Epithelial cell of esophagus (primary cell): ENCODE measurements at regions not wholly inside any gene's neighbourhood (a gene's known extent, or its start where the extent isn't known, plus 50 kb on each side); places are given as distances from the start of the nearest gene placed in this dataset.

Experiments used
- DNase-seq: peaks from one replicate; pipeline ENCODE4 v3.0.0; 2010; ENCODE audit warnings: low read depth
- H3K4me3 ChIP-seq: 2 replicates; pipeline ENCODE4 v1.5.1; 2011; ENCODE audit warnings: mild to moderate bottlenecking, low read length, control low read depth
- TF ChIP-seq, protein P1 (sequence below): IDR thresholded peaks from 2 replicates; pipeline ENCODE4 v1.5.1; 2011; ENCODE audit warnings: low read depth, mild to moderate bottlenecking, low read length, control low read depth, inconsistent platforms; ENCODE audit not compliant: insufficient read depth; ENCODE audit errors: missing control alignments

DNA sequence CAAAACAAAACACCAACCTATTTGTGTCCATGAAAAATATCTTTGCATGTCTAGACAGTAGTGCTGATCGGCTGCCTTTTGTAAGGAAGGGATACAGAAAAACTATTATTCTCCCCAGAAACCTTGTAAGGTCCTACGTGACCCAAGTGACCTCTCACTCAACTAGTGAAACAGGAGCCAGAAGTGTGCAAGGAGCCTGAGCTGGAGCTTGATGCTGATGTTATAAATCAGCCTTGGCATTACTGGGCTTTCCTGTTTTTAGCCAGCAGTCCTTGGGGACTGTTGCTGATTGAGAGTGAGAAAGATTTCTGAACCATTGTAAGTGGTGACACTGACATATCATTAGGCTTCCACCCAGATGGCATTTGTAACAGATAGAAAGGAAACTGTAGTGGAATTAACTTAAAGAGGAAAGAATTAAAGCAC, 100.8 kb upstream of the LIMCH1 start:
- TF ChIP-seq, protein P1, sequence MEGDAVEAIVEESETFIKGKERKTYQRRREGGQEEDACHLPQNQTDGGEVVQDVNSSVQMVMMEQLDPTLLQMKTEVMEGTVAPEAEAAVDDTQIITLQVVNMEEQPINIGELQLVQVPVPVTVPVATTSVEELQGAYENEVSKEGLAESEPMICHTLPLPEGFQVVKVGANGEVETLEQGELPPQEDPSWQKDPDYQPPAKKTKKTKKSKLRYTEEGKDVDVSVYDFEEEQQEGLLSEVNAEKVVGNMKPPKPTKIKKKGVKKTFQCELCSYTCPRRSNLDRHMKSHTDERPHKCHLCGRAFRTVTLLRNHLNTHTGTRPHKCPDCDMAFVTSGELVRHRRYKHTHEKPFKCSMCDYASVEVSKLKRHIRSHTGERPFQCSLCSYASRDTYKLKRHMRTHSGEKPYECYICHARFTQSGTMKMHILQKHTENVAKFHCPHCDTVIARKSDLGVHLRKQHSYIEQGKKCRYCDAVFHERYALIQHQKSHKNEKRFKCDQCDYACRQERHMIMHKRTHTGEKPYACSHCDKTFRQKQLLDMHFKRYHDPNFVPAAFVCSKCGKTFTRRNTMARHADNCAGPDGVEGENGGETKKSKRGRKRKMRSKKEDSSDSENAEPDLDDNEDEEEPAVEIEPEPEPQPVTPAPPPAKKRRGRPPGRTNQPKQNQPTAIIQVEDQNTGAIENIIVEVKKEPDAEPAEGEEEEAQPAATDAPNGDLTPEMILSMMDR = no peak
- no peak overlapping the region for H3K4me3 ChIP-seq
- DNase-seq = no peak

DNA sequence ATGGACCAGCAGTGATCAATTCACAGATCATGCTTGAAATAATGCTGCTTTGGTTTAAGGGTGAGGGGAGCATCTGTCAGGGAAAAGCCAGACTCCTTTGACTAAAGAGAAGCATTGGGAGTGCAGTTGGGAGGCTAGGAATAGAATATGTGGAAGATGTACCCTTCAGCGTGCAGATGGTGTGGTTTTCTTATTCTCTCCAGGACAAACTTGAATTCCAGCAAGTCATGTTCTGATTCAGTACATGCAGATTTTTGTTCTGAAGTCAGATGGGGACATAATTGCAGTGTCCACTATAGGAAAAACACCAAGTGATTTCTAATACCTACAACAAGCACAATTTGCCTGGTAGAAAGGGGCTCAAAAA, 99.0 kb upstream of the LIMCH1 start:
- H3K4me3 ChIP-seq = no peak overlapping the region
- TF ChIP-seq, protein P1 = no peak
- DNase-seq = no peak

DNA sequence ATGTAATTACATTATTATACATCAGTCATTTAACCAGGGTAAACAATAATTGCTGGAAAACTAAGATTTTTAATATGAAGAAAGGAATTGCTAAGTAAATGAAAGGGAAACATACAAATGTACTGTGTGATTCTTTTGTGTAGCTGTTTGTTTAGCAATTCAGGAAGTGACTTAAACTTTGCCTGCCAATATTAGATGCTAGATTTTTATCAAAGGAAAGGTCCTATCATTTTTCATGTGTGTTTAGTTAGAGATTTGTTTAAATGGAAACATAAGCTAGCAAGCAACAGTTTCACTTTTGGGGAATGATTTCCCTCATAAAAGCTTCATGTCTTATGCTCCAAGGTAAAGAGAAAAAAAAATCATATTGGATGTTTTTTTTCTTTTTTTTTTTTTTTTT, 95.1 kb upstream of the LIMCH1 start:
- TF ChIP-seq, protein P1 = no peak
- H3K4me3 ChIP-seq = no peak overlapping the region
- DNase-seq = no peak

DNA sequence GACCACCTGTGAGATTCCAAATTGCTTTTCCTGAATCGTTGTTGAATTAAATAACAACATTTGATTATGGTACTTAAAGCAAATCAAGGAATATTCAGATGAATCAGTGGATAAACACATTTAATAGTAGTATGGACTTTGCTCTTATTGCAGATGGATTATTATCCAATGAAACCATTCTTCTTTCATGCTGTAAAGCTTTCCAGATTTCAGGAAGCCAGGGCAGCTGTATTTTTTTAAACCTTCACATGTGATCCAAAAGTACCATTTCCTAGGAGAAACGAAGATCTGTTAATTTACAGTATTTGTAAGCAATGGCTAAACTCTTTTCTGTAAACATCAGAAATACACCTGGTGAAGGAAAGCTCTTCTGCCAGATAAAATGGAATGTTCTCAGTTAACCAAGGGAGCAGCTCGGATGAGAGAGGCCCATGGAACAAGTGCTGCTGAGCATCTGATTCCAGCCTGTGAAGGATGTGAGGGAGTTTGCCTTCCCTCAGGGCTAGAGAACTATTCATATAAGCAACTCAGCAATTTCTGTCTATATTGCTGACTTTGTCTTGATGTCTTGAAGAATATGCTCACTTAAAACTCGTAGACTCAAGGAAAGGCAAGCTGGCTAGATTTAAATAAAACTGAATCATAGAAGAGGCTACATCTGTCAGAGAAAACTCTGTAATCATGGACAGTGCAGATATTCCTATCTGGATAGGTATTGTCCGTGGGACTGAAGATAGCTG, 94.4 kb upstream of the LIMCH1 start:
- no peak for DNase-seq
- TF ChIP-seq, protein P1 = no peak
- no peak overlapping the region for H3K4me3 ChIP-seq

DNA sequence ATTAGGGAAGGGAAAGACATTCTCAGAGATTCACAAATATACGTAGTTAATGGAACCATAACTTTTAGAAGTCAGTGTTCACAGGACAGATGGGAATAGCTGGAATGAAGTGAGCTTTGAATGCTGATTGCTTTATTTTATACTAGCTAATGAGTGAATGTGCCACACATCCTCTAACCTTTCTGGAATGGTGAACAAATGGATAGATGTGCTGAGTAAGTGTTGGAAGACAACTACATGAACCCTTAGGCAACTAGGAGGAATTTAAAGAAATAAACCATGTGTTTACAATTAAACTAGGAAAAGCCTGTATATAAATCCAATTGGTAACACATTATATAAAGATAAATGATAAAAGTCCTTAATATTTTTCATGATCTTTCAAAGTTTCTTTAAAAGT, 91.6 kb upstream of the LIMCH1 start:
- no peak overlapping the region for H3K4me3 ChIP-seq
- DNase-seq = no peak
- TF ChIP-seq, protein P1 = no peak

DNA sequence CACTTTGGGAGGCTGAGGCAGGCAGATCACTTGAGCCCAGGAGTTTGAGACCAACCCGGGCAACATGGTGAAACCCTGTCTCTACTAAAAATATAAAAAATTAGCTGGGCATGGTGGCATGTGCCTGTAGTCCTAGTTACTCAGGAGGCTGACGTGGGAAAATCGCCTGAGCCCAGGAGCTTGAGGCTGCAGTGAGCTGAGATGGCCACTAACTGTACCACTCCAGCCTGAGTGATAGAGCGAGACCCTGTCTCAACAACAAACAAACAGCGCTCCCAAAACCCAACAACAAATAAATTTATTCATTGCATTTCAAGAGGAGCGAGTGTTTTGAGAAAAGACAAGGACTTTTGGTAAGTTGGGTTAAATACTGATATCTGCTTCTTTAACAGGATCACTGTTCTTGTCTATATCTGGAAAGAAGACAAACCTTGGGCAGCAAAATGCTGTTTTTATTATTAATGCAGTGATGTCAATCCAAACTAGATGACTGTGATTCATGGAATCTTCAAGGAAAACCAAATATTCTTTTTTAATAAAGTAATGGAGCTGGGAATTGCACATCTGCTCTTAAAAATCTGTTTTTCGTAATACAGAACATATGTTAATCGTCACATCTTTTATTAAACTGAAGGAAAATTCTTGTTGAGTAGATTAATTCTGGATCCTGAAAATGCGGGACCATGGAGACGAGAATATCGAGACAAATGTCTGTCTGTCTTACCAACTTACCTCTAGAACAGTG, 90.8 kb upstream of the LIMCH1 start:
- no peak for DNase-seq
- TF ChIP-seq, protein P1 = no peak
- H3K4me3 ChIP-seq = no peak overlapping the region
